Uterus (tissue), 3 donors: ENCODE measurements at regions not wholly inside any gene's neighbourhood (a gene's known extent, or its start where the extent isn't known, plus 50 kb on each side); places are given as distances from the start of the nearest gene placed in this dataset.

Experiments
- DNase-seq, 2 donors: peaks; one replicate each; pipeline ENCODE4 v3.0.0-alpha.2; 2019 to 2020
- H3K27ac ChIP-seq, 2 donors: fragments of 200-600 bp; sonication (generic); 1 replicate in 1 of 2; 2 replicates in 1 of 2; pipeline ENCODE4 v1.5.1; 2016 to 2018
- H3K27me3 ChIP-seq, 2 donors: fragments of 200-600 bp; sonication (generic); one replicate each; pipeline ENCODE4 v1.5.1; 2018 to 2019; ENCODE audit warnings: control low read depth in 1 of 2
- H3K36me3 ChIP-seq, 2 donors: fragments of 200-600 bp; sonication (generic); one replicate each; pipeline ENCODE4 v1.5.1; 2019; ENCODE audit warnings: control low read depth in 1 of 2
- H3K4me1 ChIP-seq, 2 donors: fragments of 200-600 bp; sonication (generic); one replicate each; pipeline ENCODE4 v1.5.1; 2018 to 2019; ENCODE audit warnings: control low read depth in 1 of 2
- H3K4me3 ChIP-seq, 2 donors: fragments of 200-600 bp; sonication (generic); 1 replicate in 1 of 2; 2 replicates in 1 of 2; pipeline ENCODE4 v1.5.1; 2018 to 2019; ENCODE audit warnings: mild to moderate bottlenecking in 1 of 2
- H3K9me3 ChIP-seq, 2 donors: fragments of 200-600 bp; sonication (generic); one replicate each; pipeline ENCODE4 v1.5.1; 2019; ENCODE audit warnings: control low read depth in 1 of 2
- POLR2A ChIP-seq, 2 donors: fragments of 450-650 bp; IDR thresholded peaks; one replicate each; pipeline ENCODE4 v1.6.1; 2016; ENCODE audit warnings: antibody characterized with exemption in 2 of 2, mild to moderate bottlenecking in 1 of 2, moderate library complexity in 1 of 2
- intact Hi-C: fragments of 100-400 bp; cut with DNase I; formaldehyde crosslinking; loops from one replicate; pipeline ENCODE4 v1.15.1; 2023; ENCODE audit warnings: low total_unique reads
- TF ChIP-seq, protein P1 (sequence below), 4 experiments: fragments of 200-600 bp in 2 of 4; fragments of 450-650 bp in 2 of 4; sonication (generic) in 2 of 4; IDR thresholded peaks; one replicate each; pipeline ENCODE4 v1.5.1; 2016 to 2019; ENCODE audit warnings: antibody characterized with exemption in 4 of 4, mild to moderate bottlenecking in 2 of 4, moderate library complexity in 1 of 4
- donor health status: DM: yes; HTN: yes; CAD: no.

- H3K4me1 ChIP-seq: peaks cover 0 to 12% of the 10 kb centered on the region in 2 donors
- intact Hi-C loops: no loop called here
- TF ChIP-seq POLR2A (IDR thresholded peaks at IDR 0.05): no peak
- TF ChIP-seq, protein P1, sequence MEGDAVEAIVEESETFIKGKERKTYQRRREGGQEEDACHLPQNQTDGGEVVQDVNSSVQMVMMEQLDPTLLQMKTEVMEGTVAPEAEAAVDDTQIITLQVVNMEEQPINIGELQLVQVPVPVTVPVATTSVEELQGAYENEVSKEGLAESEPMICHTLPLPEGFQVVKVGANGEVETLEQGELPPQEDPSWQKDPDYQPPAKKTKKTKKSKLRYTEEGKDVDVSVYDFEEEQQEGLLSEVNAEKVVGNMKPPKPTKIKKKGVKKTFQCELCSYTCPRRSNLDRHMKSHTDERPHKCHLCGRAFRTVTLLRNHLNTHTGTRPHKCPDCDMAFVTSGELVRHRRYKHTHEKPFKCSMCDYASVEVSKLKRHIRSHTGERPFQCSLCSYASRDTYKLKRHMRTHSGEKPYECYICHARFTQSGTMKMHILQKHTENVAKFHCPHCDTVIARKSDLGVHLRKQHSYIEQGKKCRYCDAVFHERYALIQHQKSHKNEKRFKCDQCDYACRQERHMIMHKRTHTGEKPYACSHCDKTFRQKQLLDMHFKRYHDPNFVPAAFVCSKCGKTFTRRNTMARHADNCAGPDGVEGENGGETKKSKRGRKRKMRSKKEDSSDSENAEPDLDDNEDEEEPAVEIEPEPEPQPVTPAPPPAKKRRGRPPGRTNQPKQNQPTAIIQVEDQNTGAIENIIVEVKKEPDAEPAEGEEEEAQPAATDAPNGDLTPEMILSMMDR (IDR thresholded peaks at IDR 0.05): no peak
- H3K36me3 ChIP-seq: no peaks in the 10 kb centered on the region
- no peak overlapping the region for H3K27ac ChIP-seq
- no peaks in the 10 kb centered on the region for H3K9me3 ChIP-seq
- no peak overlapping the region for H3K4me3 ChIP-seq
- no peaks in the 10 kb centered on the region for H3K27me3 ChIP-seq
- DNase-seq: no peak
Observed at GRCh38 chr12:42701084-42701483, 111.5 kb upstream of the PRICKLE1 start.

GRCh38 chr12:42698213-42698612 is 108.7 kb upstream of the PRICKLE1 start:
- no peaks in the 10 kb centered on the region for H3K9me3 ChIP-seq
- H3K4me1 ChIP-seq: peaks cover 0 to 14% of the 10 kb centered on the region in 2 donors
- H3K36me3 ChIP-seq: no peaks in the 10 kb centered on the region
- H3K4me3 ChIP-seq: no peak overlapping the region
- no peak for TF ChIP-seq POLR2A (IDR thresholded peaks at IDR 0.05)
- TF ChIP-seq, protein P1 (IDR thresholded peaks at IDR 0.05): no peak
- no peaks in the 10 kb centered on the region for H3K27me3 ChIP-seq
- DNase-seq: peak; percentile 51
- intact Hi-C loops: no loop called here
- peak overlapping the region in 1 of 2 donors; percentile 73 for H3K27ac ChIP-seq

- Histone ChIP-seq H3K4me3 (no peak overlapping the region), H3K27me3 (no peaks in the 10 kb centered on the region), H3K36me3 (no peaks in the 10 kb centered on the region), H3K4me1 (peaks cover 0 to 14% of the 10 kb centered on the region in 2 donors), H3K9me3 (no peaks in the 10 kb centered on the region), H3K27ac (peak overlapping the region; percentile 63 to 73)
- no peak for TF ChIP-seq POLR2A (IDR thresholded peaks at IDR 0.05)
- TF ChIP-seq, protein P1 (IDR thresholded peaks at IDR 0.05): peak in 1 of 4 experiments; percentile 5
- peak; percentile 94 to 95 for DNase-seq
- intact Hi-C loops: no loop called here
Observed at GRCh38 chr12:42696406-42697149, 107.0 kb upstream of the PRICKLE1 start.

GRCh38 chr12:42695490-42695995 is 106.0 kb upstream of the PRICKLE1 start:
- no peaks in the 10 kb centered on the region for H3K9me3 ChIP-seq
- intact Hi-C loops: no loop called here
- H3K27ac ChIP-seq: peak overlapping the region; percentile 6 to 73
- no peaks in the 10 kb centered on the region for H3K27me3 ChIP-seq
- H3K4me3 ChIP-seq: no peak overlapping the region
- H3K36me3 ChIP-seq: no peaks in the 10 kb centered on the region
- DNase-seq: no peak
- peaks cover 0 to 14% of the 10 kb centered on the region in 2 donors for H3K4me1 ChIP-seq
- no peak for TF ChIP-seq POLR2A (IDR thresholded peaks at IDR 0.05)
- TF ChIP-seq, protein P1 (IDR thresholded peaks at IDR 0.05): no peak

DNA sequence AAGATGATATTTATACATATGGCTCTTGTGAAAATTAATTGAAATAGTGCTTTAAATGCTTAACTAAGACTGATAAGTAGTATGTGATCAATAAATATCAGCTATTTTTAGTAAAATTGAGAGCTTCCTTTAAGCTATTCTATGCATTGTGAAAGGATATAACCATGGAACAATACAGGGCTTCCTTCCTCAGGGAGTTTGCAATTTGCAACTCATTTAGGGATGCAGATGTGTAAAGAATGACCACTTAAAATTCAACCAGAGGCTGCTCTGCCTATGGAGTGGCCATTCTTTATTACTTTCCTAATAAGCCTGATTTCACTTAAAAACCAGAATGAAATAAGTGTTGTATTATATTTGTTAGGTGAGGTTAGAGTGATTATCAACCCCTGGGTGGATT is 103.2 kb upstream of the PRICKLE1 start:
- TF ChIP-seq, protein P1 (IDR thresholded peaks at IDR 0.05): no peak
- no peak for TF ChIP-seq POLR2A (IDR thresholded peaks at IDR 0.05)
- peak overlapping the region; percentile 59 to 70 for H3K27ac ChIP-seq
- peak overlapping the region in 1 of 2 donors; percentile 39 for H3K4me3 ChIP-seq
- no peak for DNase-seq
- no peaks in the 10 kb centered on the region for H3K9me3 ChIP-seq
- H3K36me3 ChIP-seq: no peaks in the 10 kb centered on the region
- intact Hi-C loops: no loop called here
- peaks cover 0 to 14% of the 10 kb centered on the region in 2 donors for H3K4me1 ChIP-seq
- no peaks in the 10 kb centered on the region for H3K27me3 ChIP-seq
